H1 (cell line): ENCODE measurements at regions not wholly inside any gene's neighbourhood (a gene's known extent, or its start where the extent isn't known, plus 50 kb on each side); places are given as distances from the start of the nearest gene placed in this dataset.

Experiments
- CTCF ChIA-PET: fragments of 300-600 bp; sonication (Branson Sonifier 250); formaldehyde crosslinking; loops from one replicate; lab custom pipeline; 2021; ENCODE audit not compliant: partially characterized antibody; lab: Charles Lee
- POLR2A ChIA-PET: fragments of 300-600 bp; sonication (Branson Sonifier 250); formaldehyde crosslinking; loops from one replicate; lab custom pipeline; 2021; ENCODE audit warnings: inconsistent platforms; ENCODE audit not compliant: partially characterized antibody; lab: Charles Lee
- DNase-seq, 2 experiments: peaks; one replicate each; pipeline versions ENCODE4 v3.0.0 to v3.0.0-alpha.2; 2010 to 2022; ENCODE audit warnings: low spot score in 2 of 2, low read depth in 1 of 2, mixed read lengths in 1 of 2
- FAIRE-seq: peaks from 2 replicates; lab custom pipeline; 2011; peaks lifted over from hg19 to GRCh38; lab: Jason Lieb, UNC
- H2AFZ ChIP-seq: 2 replicates; pipeline ENCODE4 v1.8.1; 2012; ENCODE audit warnings: low read length, inconsistent platforms
- H2AK5ac ChIP-seq: 2 replicates; pipeline ENCODE4 v1.6.1; 2013; ENCODE audit warnings: low read depth, low read length
- H2BK120ac ChIP-seq: replicated peaks from 2 replicates; pipeline ENCODE3; 2013; ENCODE audit warnings: low read depth, low read length, inconsistent platforms
- H2BK12ac ChIP-seq: 2 replicates; pipeline ENCODE4 v1.6.1; 2013; ENCODE audit warnings: low read depth, low read length
- H2BK15ac ChIP-seq: 2 replicates; pipeline ENCODE4 v1.6.1; 2013; ENCODE audit warnings: low read length
- H2BK20ac ChIP-seq: 2 replicates; pipeline ENCODE4 v1.6.1; 2013; ENCODE audit warnings: low read length
- H2BK5ac ChIP-seq: 2 replicates; pipeline ENCODE4 v1.6.1; 2013; ENCODE audit warnings: low read depth, low read length
- H3K14ac ChIP-seq: 2 replicates; pipeline ENCODE4 v1.6.1; 2013; ENCODE audit warnings: inconsistent platforms; ENCODE audit not compliant: insufficient read length
- H3K18ac ChIP-seq: 2 replicates; pipeline ENCODE4 v1.6.1; 2013; ENCODE audit warnings: low read length; ENCODE audit errors: extremely low read depth
- H3K23ac ChIP-seq: 2 replicates; pipeline ENCODE4 v1.6.1; 2013; ENCODE audit warnings: inconsistent platforms; ENCODE audit not compliant: insufficient read length
- H3K23me2 ChIP-seq: 2 replicates; pipeline ENCODE4 v1.6.1; 2013; ENCODE audit warnings: low read depth, low read length
- H3K27ac ChIP-seq: 2 replicates; pipeline ENCODE4 v1.6.1; 2011; ENCODE audit warnings: low read depth, low read length, inconsistent platforms
- H3K27me3 ChIP-seq, 4 experiments: replicated peaks in 1 of 4; 1 replicate in 1 of 4; 2 replicates in 3 of 4; pipeline versions ENCODE4 v1.6.1 to v1.8.1; 2011 to 2013; ENCODE audit warnings: low read length in 3 of 4, mild to moderate bottlenecking in 3 of 4, inconsistent platforms in 2 of 4, mixed read lengths in 2 of 4, moderate library complexity in 1 of 4; ENCODE audit not compliant: control insufficient read depth in 3 of 4, insufficient read depth in 3 of 4; ENCODE audit errors: extremely low read depth in 1 of 4
- H3K36me3 ChIP-seq, 4 experiments: 2 replicates each; pipeline versions ENCODE4 v1.6.1 to v1.8.1; 2011 to 2013; ENCODE audit warnings: mild to moderate bottlenecking in 4 of 4, low read length in 3 of 4, moderate library complexity in 2 of 4, control low read depth in 1 of 4, inconsistent platforms in 1 of 4; ENCODE audit not compliant: insufficient read depth in 4 of 4, control insufficient read depth in 2 of 4
- H3K4ac ChIP-seq: replicated peaks from 2 replicates; pipeline ENCODE3; 2013; ENCODE audit warnings: low read length, low read depth, mixed read lengths, inconsistent platforms; ENCODE audit not compliant: insufficient read length
- H3K4me1 ChIP-seq, 4 experiments: replicated peaks in 1 of 4; 1 replicate in 1 of 4; 2 replicates in 3 of 4; pipeline versions ENCODE4 v1.6.1 to v1.8.1; 2011 to 2013; ENCODE audit warnings: low read length in 3 of 4, inconsistent platforms in 2 of 4, mixed read lengths in 1 of 4; ENCODE audit not compliant: insufficient read depth in 4 of 4, control insufficient read depth in 3 of 4
- H3K4me2 ChIP-seq, 2 experiments: 2 replicates each; pipeline versions ENCODE4 v1.6.1 to v1.8.1; 2011 to 2013; ENCODE audit warnings: low read depth in 2 of 2, low read length in 2 of 2, control low read depth in 1 of 2, inconsistent platforms in 1 of 2, mild to moderate bottlenecking in 1 of 2; ENCODE audit not compliant: insufficient read depth in 1 of 2
- H3K4me3 ChIP-seq, 4 experiments: fragments of 200-600, 300-600 bp in 1 of 4; sonication (generic), shearing (Covaris generic), sonication (Bioruptor Twin) in 1 of 4; 2 replicates each; pipeline versions ENCODE4 v1.5.1 to v1.8.1; 2011 to 2016; ENCODE audit warnings: low read length in 4 of 4, low read depth in 3 of 4, control low read depth in 2 of 4, inconsistent platforms in 2 of 4, mild to moderate bottlenecking in 2 of 4, mixed read lengths in 1 of 4, moderate library complexity in 1 of 4; ENCODE audit not compliant: insufficient read depth in 2 of 4; ENCODE audit errors: extremely low read depth in 1 of 4
- H3K56ac ChIP-seq: replicated peaks from 2 replicates; pipeline ENCODE3; 2013; ENCODE audit warnings: low read depth, mild to moderate bottlenecking, mixed read lengths, low read length, inconsistent platforms; ENCODE audit not compliant: insufficient read length
- H3K79me1 ChIP-seq: 2 replicates; pipeline ENCODE4 v1.6.1; 2013; ENCODE audit warnings: low read depth, low read length, control low read depth
- H3K79me2 ChIP-seq, 2 experiments: 2 replicates each; pipeline versions ENCODE4 v1.6.1 to v1.8.1; 2012 to 2013; ENCODE audit warnings: low read length in 2 of 2, mild to moderate bottlenecking in 2 of 2, inconsistent platforms in 1 of 2; ENCODE audit not compliant: insufficient read depth in 2 of 2, control insufficient read depth in 1 of 2
- H3K9ac ChIP-seq, 4 experiments: replicated peaks in 1 of 4; 1 replicate in 1 of 4; 2 replicates in 3 of 4; pipeline versions ENCODE4 v1.6.1 to v1.8.1; 2011 to 2013; ENCODE audit warnings: low read depth in 3 of 4, low read length in 3 of 4, control low read depth in 2 of 4, mild to moderate bottlenecking in 2 of 4, moderate library complexity in 2 of 4, inconsistent platforms in 1 of 4; ENCODE audit errors: extremely low read depth in 1 of 4
- H3K9me3 ChIP-seq, 2 experiments: 2 replicates each; pipeline versions ENCODE4 v1.6.1 to v1.8.1; 2012 to 2013; ENCODE audit warnings: mild to moderate bottlenecking in 2 of 2, moderate library complexity in 2 of 2, control low read depth in 1 of 2, inconsistent platforms in 1 of 2, low read depth in 1 of 2, low read length in 1 of 2, mixed read lengths in 1 of 2; ENCODE audit not compliant: insufficient read depth in 2 of 2
- H4K20me1 ChIP-seq, 2 experiments: replicated peaks in 1 of 2; 2 replicates each; pipeline versions ENCODE3 to v1.8.1; 2011 to 2013; ENCODE audit warnings: inconsistent platforms in 2 of 2, low read length in 2 of 2, mild to moderate bottlenecking in 1 of 2; ENCODE audit not compliant: insufficient read depth in 2 of 2, control insufficient read depth in 1 of 2
- H4K5ac ChIP-seq: 2 replicates; pipeline ENCODE4 v1.6.1; 2013; ENCODE audit warnings: low read length, low read depth, mixed read lengths, inconsistent platforms; ENCODE audit not compliant: insufficient read length
- H4K8ac ChIP-seq: 2 replicates; pipeline ENCODE4 v1.8.0; 2013; ENCODE audit warnings: mild to moderate bottlenecking, moderate library complexity, low read length, inconsistent platforms; ENCODE audit not compliant: insufficient read depth; ENCODE audit errors: extremely low read depth
- H4K91ac ChIP-seq: replicated peaks from 2 replicates; pipeline ENCODE3; 2013; ENCODE audit warnings: low read length, mixed read lengths, inconsistent platforms; ENCODE audit not compliant: insufficient read length
- BRCA1 ChIP-seq: IDR thresholded peaks from 2 replicates; pipeline ENCODE4 v1.6.1; 2012; ENCODE audit warnings: low read depth, low read length, improper control_type of control experiment
- GTF2F1 ChIP-seq: IDR thresholded peaks from 2 replicates; pipeline ENCODE4 v1.6.1; 2012; ENCODE audit warnings: low read depth, low read length, improper control_type of control experiment, borderline replicate concordance
- KDM1A ChIP-seq: fragments of 200-600, 300-600 bp; sonication (generic); IDR thresholded peaks from 2 replicates; pipeline ENCODE4 v1.7.1; 2016; ENCODE audit warnings: mild to moderate bottlenecking, low read length, borderline replicate concordance
- KDM5A ChIP-seq: fragments of 200-600 bp; IDR thresholded peaks from 2 replicates; pipeline ENCODE4 v1.7.1; 2012; ENCODE audit warnings: mild to moderate bottlenecking, low read length, inconsistent platforms, mixed read lengths
- MAFK ChIP-seq: IDR thresholded peaks from 2 replicates; pipeline ENCODE4 v1.6.1; 2012; ENCODE audit warnings: low read depth, mild to moderate bottlenecking, improper control_type of control experiment, low read length
- POLR2A ChIP-seq, 2 experiments: IDR thresholded peaks; 1 replicate in 1 of 2; 2 replicates in 1 of 2; pipeline ENCODE4 v1.6.1; 2011; ENCODE audit warnings: low read depth in 2 of 2, low read length in 2 of 2, mild to moderate bottlenecking in 2 of 2; ENCODE audit errors: control extremely low read depth in 1 of 2
- POLR2AphosphoS5 ChIP-seq: IDR thresholded peaks from 2 replicates; pipeline ENCODE4 v1.6.1; 2011; ENCODE audit warnings: low read depth, low read length
- TEAD4 ChIP-seq: IDR thresholded peaks from 2 replicates; pipeline ENCODE4 v1.6.1; 2012; ENCODE audit warnings: low read depth, low read length, inconsistent platforms, mixed read lengths
- WGBS, 2 experiments: shearing (Covaris generic) in 1 of 2; methylation state at CpG; one replicate each; pipeline versions ENCODE4 v1.1.6 to v1.1.7; 2013 to 2015; ENCODE audit warnings: low lambda C conversion rate in 2 of 2, mixed read lengths in 2 of 2, inconsistent platforms in 1 of 2, low coverage in 1 of 2, missing lambda C conversion rate in 1 of 2; ENCODE audit not compliant: insufficient replicate concordance in 2 of 2, insufficient coverage in 1 of 2, insufficient read length in 1 of 2; ENCODE audit errors: extremely low coverage in 1 of 2, missing lambda C conversion rate in 1 of 2; 5-methylcytosine and 5-hydroxymethylcytosine counted together

GRCh38 chr4:58561170-58561569, 1451.0 kb upstream of the IGFBP7 start:
- no peak overlapping the region for H2BK20ac ChIP-seq
- H3K14ac ChIP-seq: no peak overlapping the region
- POLR2A ChIA-PET: no interaction called here
- no peak overlapping the region for H2BK12ac ChIP-seq
- no peak overlapping the region for H4K5ac ChIP-seq
- H3K9me3 ChIP-seq: no peaks in the 10 kb centered on the region
- no peak overlapping the region for H4K8ac ChIP-seq
- no peaks in the 10 kb centered on the region for H3K79me1 ChIP-seq
- TF ChIP-seq MAFK (no peak), KDM5A (no peak), POLR2AphosphoS5 (no peak), TEAD4 (no peak), KDM1A (no peak), POLR2A (IDR thresholded peaks at IDR 0.05; ENCODE audit: control extremely low read depth in 1 of 2, low read depth in 2 of 2, low read length in 2 of 2) (no peak), GTF2F1 (no peak), BRCA1 (no peak)
- H3K4me3 ChIP-seq: no peak overlapping the region
- no peak overlapping the region for H3K27ac ChIP-seq
- no peak overlapping the region for H3K56ac ChIP-seq
- no peak overlapping the region for H3K4me2 ChIP-seq
- H3K18ac ChIP-seq: no peak overlapping the region
- H3K23me2 ChIP-seq: no peaks in the 10 kb centered on the region
- no peak overlapping the region for H2AK5ac ChIP-seq
- no peak overlapping the region for H3K4ac ChIP-seq
- no peaks in the 10 kb centered on the region for H4K20me1 ChIP-seq
- peaks cover 0 to 1% (median 0%) of the 10 kb centered on the region in 4 experiments; a peak in 1 of 7 replicates for H3K27me3 ChIP-seq
- no peak overlapping the region for H2BK15ac ChIP-seq
- no peak overlapping the region for H4K91ac ChIP-seq
- CTCF ChIA-PET: no interaction called here
- 91% methylated on average over 1 of the region's 1 CpG; no CpG with 5 or more reads in 1 of the 2 experiments for WGBS, 2 experiments
- H3K4me1 ChIP-seq: peaks cover 0 to 1% (median 0%) of the 10 kb centered on the region in 4 experiments; a peak in 1 of 7 replicates
- no peaks in the 10 kb centered on the region for H3K36me3 ChIP-seq
- no peak overlapping the region for H2AFZ ChIP-seq
- no peak overlapping the region for H2BK5ac ChIP-seq
- H3K9ac ChIP-seq: no peak overlapping the region
- no peak for FAIRE-seq
- no peak overlapping the region for H2BK120ac ChIP-seq
- no peaks in the 10 kb centered on the region for H3K79me2 ChIP-seq
- no peak overlapping the region for H3K23ac ChIP-seq
- no peak for DNase-seq
